ENCODE measurements at regions not wholly inside any gene's neighbourhood (a gene's known extent, or its start where the extent isn't known, plus 50 kb on each side); places are given as distances from the start of the nearest gene placed in this dataset.

DNA sequence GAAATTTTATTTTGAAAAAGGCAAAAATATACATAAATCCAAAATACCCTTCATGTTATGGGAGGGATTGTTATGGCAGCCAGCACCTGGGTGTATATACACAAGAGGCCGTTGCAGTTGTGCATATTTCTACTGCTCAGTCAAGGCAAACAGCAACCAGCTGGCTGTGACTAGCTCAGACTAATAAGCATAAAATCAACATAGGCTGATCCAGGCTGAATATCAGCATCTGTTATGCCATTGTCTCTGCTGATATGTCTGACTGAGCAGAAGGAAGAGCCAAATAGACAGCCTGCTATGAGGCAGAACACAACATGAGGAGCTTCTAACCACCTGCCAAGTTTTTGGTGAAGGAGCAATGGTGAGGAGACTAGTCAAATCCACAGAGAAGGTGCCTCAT, 457.5 kb upstream of the ALCAM start:
- TF ChIP-seq POLR2AphosphoS5 (IDR thresholded peaks at IDR 0.05; ENCODE audit: insufficient read depth in 1 of 2, low read depth in 1 of 2) = no peak
- TF ChIP-seq POLR2A (IDR thresholded peaks at IDR 0.05) = no peak
- no peak for TF ChIP-seq CTCF (IDR thresholded peaks at IDR 0.05)
- H3K9me3 ChIP-seq = no peaks in the 10 kb centered on the region
- no peaks in the 10 kb centered on the region for H3K36me3 ChIP-seq
- intact Hi-C loops (cut with DNase I) = no loop called here
- no peak overlapping the region for H3K27ac ChIP-seq
- H3K4me3 ChIP-seq = no peak overlapping the region
- no peaks in the 10 kb centered on the region for H3K4me1 ChIP-seq
- no peak for DNase-seq (ENCODE audit: extremely low spot score in 2 of 2)
- no peaks in the 10 kb centered on the region for H3K27me3 ChIP-seq

DNA sequence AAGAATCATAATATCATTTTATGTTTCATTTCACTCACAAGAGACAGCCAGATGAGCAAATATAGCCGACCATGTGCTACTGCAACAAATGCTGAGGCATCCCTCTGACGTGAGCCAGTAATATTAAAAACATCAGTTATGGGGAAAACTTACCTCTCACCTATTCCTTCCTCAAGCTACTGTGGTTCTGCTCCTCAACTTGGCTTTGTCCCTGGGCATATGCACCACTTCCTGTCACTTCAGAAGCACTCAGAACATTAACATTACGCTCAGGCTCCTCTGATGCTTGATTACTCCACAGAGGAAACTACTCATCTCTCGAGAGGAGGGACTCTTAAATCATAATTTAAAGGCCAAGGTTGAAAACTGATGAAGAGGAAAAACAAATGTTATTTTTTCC, 457.0 kb upstream of the ALCAM start:
- Histone ChIP-seq H3K4me1 (no peaks in the 10 kb centered on the region), H3K27ac (no peak overlapping the region), H3K27me3 (no peaks in the 10 kb centered on the region), H3K36me3 (no peaks in the 10 kb centered on the region), H3K9me3 (no peaks in the 10 kb centered on the region), H3K4me3 (no peak overlapping the region)
- intact Hi-C loops (cut with DNase I) = no loop called here
- no peak for TF ChIP-seq POLR2A (IDR thresholded peaks at IDR 0.05)
- TF ChIP-seq POLR2AphosphoS5 (IDR thresholded peaks at IDR 0.05; ENCODE audit: insufficient read depth in 1 of 2, low read depth in 1 of 2) = no peak
- no peak for TF ChIP-seq CTCF (IDR thresholded peaks at IDR 0.05)
- DNase-seq (ENCODE audit: extremely low spot score in 2 of 2) = no peak

- intact Hi-C loops (cut with DNase I) = no loop called here
- DNase-seq (ENCODE audit: extremely low spot score in 2 of 2) = no peak
- H3K4me3 ChIP-seq = no peak overlapping the region
- H3K4me1 ChIP-seq = no peaks in the 10 kb centered on the region
- no peaks in the 10 kb centered on the region for H3K36me3 ChIP-seq
- H3K9me3 ChIP-seq = no peaks in the 10 kb centered on the region
- H3K27me3 ChIP-seq = no peaks in the 10 kb centered on the region
- TF ChIP-seq CTCF (IDR thresholded peaks at IDR 0.05) (no peak), POLR2A (IDR thresholded peaks at IDR 0.05) (no peak), POLR2AphosphoS5 (IDR thresholded peaks at IDR 0.05; ENCODE audit: insufficient read depth in 1 of 2, low read depth in 1 of 2) (no peak)
- no peak overlapping the region for H3K27ac ChIP-seq
Observed at GRCh38 chr3:104911376-104911775, 455.3 kb upstream of the ALCAM start.

GRCh38 chr3:104916971-104917370, 449.7 kb upstream of the ALCAM start:
- no peak for DNase-seq (ENCODE audit: extremely low spot score in 2 of 2)
- no peaks in the 10 kb centered on the region for H3K4me1 ChIP-seq
- intact Hi-C loops (cut with DNase I) = no loop called here
- no peaks in the 10 kb centered on the region for H3K27me3 ChIP-seq
- no peak overlapping the region for H3K27ac ChIP-seq
- H3K36me3 ChIP-seq = no peaks in the 10 kb centered on the region
- H3K9me3 ChIP-seq = no peaks in the 10 kb centered on the region
- TF ChIP-seq CTCF (IDR thresholded peaks at IDR 0.05) (no peak), POLR2AphosphoS5 (IDR thresholded peaks at IDR 0.05; ENCODE audit: insufficient read depth in 1 of 2, low read depth in 1 of 2) (no peak), POLR2A (IDR thresholded peaks at IDR 0.05) (no peak)
- H3K4me3 ChIP-seq = no peak overlapping the region

DNA sequence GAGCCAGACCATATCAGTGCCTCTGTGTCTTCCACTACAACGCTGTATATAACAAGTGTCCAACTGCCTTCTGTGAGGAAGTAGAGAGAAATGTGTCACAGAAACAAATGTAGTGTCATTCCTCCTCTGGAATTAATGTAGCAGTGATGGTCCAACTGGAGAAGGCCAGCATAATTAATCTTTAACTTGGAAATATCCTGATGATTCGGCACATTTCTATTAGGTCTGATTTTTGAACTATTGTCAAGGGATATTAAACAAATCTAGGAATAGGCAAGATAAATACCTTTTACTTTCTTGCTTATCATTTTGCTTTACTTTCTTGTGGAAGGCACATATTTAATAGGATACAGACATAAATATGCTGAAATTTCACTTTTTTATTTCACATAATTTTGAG, 446.2 kb upstream of the ALCAM start:
- Histone ChIP-seq H3K4me1 (no peaks in the 10 kb centered on the region), H3K27me3 (no peaks in the 10 kb centered on the region), H3K36me3 (no peaks in the 10 kb centered on the region), H3K27ac (no peak overlapping the region), H3K4me3 (no peak overlapping the region), H3K9me3 (no peaks in the 10 kb centered on the region)
- intact Hi-C loops (cut with DNase I) = no loop called here
- TF ChIP-seq POLR2AphosphoS5 (IDR thresholded peaks at IDR 0.05; ENCODE audit: insufficient read depth in 1 of 2, low read depth in 1 of 2) (no peak), POLR2A (IDR thresholded peaks at IDR 0.05) (no peak), CTCF (IDR thresholded peaks at IDR 0.05) (no peak)
- no peak for DNase-seq (ENCODE audit: extremely low spot score in 2 of 2)
